OCI-LY3 (cell line): ENCODE measurements at regions not wholly inside any gene's neighbourhood (a gene's known extent, or its start where the extent isn't known, plus 50 kb on each side); places are given as distances from the start of the nearest gene placed in this dataset.

Experiments
- CTCF ChIP-seq: fragments of 200-600, 300-600 bp; sonication (generic); IDR thresholded peaks from 2 replicates; pipeline ENCODE4 v1.5.1; 2014; ENCODE audit warnings: antibody characterized with exemption, low read length, low read depth
- EZH2phosphoT487 ChIP-seq: fragments of 200-600 bp; shearing (Covaris generic); IDR thresholded peaks from 2 replicates; pipeline ENCODE4 v1.6.1; 2018; ENCODE audit warnings: antibody characterized with exemption, mixed run types, low read depth

GRCh38 chr14:53779301-53779700 is 177.3 kb downstream of the BMP4 start:
- TF ChIP-seq CTCF = no peak
- no peak for TF ChIP-seq EZH2phosphoT487
